Memory B cell (primary cell): ENCODE measurements at regions not wholly inside any gene's neighbourhood (a gene's known extent, or its start where the extent isn't known, plus 50 kb on each side); places are given as distances from the start of the nearest gene placed in this dataset.

ENCODE experiments used
- ATAC-seq: fragments of 150-1000 bp; cut with Tn5 transposase; 2 replicates; pipeline ENCODE4 v1.10.0; 2021; ENCODE audit warnings: low read depth, mild to moderate bottlenecking, moderate library complexity
- DNase-seq, 2 donors: peaks; one replicate each; pipeline ENCODE4 v3.0.0; 2022; ENCODE audit warnings: low spot score in 2 of 2
- H3K27ac Mint-ChIP-seq: one replicate; pipeline ENCODE4 v1.8.0; 2022; ENCODE audit warnings: mild to moderate bottlenecking, moderate library complexity, mixed read lengths
- H3K27me3 Mint-ChIP-seq: one replicate; pipeline ENCODE4 v1.8.0; 2022; ENCODE audit warnings: mixed read lengths
- H3K36me3 Mint-ChIP-seq: one replicate; pipeline ENCODE4 v1.8.0; 2022; ENCODE audit warnings: mild to moderate bottlenecking, mixed read lengths
- H3K4me1 Mint-ChIP-seq: one replicate; pipeline ENCODE4 v1.8.0; 2022; ENCODE audit warnings: mixed read lengths
- H3K4me3 Mint-ChIP-seq: one replicate; pipeline ENCODE4 v1.8.0; 2022; ENCODE audit warnings: mild to moderate bottlenecking, moderate library complexity, mixed read lengths
- H3K9me3 Mint-ChIP-seq: one replicate; pipeline ENCODE4 v1.8.0; 2022; ENCODE audit warnings: mixed read lengths

- Mint-ChIP-seq H3K4me1 (no peaks in the 10 kb centered on the region), H3K27ac (no peak overlapping the region), H3K4me3 (no peak overlapping the region), H3K27me3 (peaks cover 11% of the 10 kb centered on the region), H3K9me3 (no peaks in the 10 kb centered on the region), H3K36me3 (no peaks in the 10 kb centered on the region)
- DNase-seq (no peak), ATAC-seq (no peak)
Measured at GRCh38 chr10:85544956-85545355, 821.6 kb downstream of the GRID1 start.

- Mint-ChIP-seq H3K36me3 (no peaks in the 10 kb centered on the region), H3K27ac (no peak overlapping the region), H3K27me3 (peaks cover 7% of the 10 kb centered on the region), H3K4me3 (no peak overlapping the region), H3K9me3 (no peaks in the 10 kb centered on the region), H3K4me1 (no peaks in the 10 kb centered on the region)
- DNase-seq (no peak), ATAC-seq (no peak)
Measured at GRCh38 chr10:85545874-85546273, 820.7 kb downstream of the GRID1 start.

DNA sequence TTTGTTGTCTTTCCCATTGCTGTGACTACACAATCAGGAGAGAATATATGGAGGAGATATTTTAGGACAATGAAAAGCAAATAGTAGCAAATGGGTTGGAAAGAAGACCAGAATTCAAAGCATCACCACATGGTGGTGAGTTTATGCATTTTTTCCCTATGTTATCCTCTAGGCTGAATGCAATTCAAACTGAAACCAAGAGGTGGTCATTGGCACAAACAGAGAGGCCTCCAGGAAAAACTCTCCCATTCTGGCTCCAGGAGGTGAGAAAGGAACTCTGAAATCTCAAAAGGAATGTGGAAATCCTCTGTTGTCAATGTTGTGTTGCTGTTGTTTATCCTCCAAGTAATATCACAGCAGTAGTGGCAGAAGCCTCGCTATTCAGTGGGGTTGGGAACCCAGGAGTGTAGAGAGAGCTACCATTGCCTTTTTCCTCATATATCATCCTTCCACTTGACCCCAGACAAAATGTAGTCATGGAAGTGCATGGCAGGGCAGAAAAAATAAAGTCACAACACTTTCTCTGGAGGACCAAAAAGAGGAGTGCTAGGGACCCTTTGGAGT is 819.1 kb downstream of the GRID1 start:
- no peaks in the 10 kb centered on the region for H3K9me3 Mint-ChIP-seq
- no peak overlapping the region for H3K4me3 Mint-ChIP-seq
- ATAC-seq: no peak
- H3K27me3 Mint-ChIP-seq: peaks cover 4% of the 10 kb centered on the region
- no peaks in the 10 kb centered on the region for H3K4me1 Mint-ChIP-seq
- no peak for DNase-seq
- H3K36me3 Mint-ChIP-seq: no peaks in the 10 kb centered on the region
- no peak overlapping the region for H3K27ac Mint-ChIP-seq

DNA sequence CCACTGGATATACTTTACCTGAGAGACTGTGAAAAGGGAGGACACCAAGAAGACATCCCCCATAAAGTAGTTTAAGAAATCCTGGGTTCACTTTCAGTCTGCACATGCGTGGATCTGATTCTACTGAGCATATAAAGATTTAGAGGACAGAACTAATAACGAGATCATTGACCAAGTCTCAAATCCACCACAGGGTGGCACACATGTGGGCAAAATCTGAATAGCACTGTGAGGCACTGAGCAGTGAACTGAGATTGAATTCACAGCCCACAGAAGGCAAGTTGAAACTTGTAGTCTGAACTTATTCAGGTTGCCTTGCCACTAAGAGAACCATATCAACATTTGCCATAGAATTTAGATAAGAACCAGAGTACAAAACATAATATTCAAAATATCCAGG is 818.6 kb downstream of the GRID1 start:
- no peak for ATAC-seq
- Mint-ChIP-seq H3K9me3 (no peaks in the 10 kb centered on the region), H3K27me3 (peaks cover 4% of the 10 kb centered on the region), H3K4me3 (no peak overlapping the region), H3K36me3 (no peaks in the 10 kb centered on the region), H3K27ac (no peak overlapping the region), H3K4me1 (no peaks in the 10 kb centered on the region)
- no peak for DNase-seq
